ENCODE measurements at regions not wholly inside any gene's neighbourhood (a gene's known extent, or its start where the extent isn't known, plus 50 kb on each side); places are given as distances from the start of the nearest gene placed in this dataset.
"Not testable (repeated sequence)": the region's sequence is repeated elsewhere in the genome, so short reads cannot be mapped to it uniquely, and the experiment has no call there.

- no peaks in the 10 kb centered on the region for H3K4me1 ChIP-seq
- TF ChIP-seq, protein P1, sequence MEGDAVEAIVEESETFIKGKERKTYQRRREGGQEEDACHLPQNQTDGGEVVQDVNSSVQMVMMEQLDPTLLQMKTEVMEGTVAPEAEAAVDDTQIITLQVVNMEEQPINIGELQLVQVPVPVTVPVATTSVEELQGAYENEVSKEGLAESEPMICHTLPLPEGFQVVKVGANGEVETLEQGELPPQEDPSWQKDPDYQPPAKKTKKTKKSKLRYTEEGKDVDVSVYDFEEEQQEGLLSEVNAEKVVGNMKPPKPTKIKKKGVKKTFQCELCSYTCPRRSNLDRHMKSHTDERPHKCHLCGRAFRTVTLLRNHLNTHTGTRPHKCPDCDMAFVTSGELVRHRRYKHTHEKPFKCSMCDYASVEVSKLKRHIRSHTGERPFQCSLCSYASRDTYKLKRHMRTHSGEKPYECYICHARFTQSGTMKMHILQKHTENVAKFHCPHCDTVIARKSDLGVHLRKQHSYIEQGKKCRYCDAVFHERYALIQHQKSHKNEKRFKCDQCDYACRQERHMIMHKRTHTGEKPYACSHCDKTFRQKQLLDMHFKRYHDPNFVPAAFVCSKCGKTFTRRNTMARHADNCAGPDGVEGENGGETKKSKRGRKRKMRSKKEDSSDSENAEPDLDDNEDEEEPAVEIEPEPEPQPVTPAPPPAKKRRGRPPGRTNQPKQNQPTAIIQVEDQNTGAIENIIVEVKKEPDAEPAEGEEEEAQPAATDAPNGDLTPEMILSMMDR (IDR thresholded peaks at IDR 0.05; ENCODE audit: borderline replicate concordance): no peak
- no peaks in the 10 kb centered on the region for H3K27me3 ChIP-seq (ENCODE audit: low read depth)
- no peak overlapping the region for H3K27ac ChIP-seq (replicated peaks)
- intact Hi-C loops (cut with micrococcal nuclease): no loop called here
- no peaks in the 10 kb centered on the region for H3K9me3 ChIP-seq (replicated peaks)
- no peaks in the 10 kb centered on the region for H3K36me3 ChIP-seq
- no peak for DNase-seq
- H3K4me3 ChIP-seq: no peak overlapping the region
Measured at GRCh38 chr14:77990337-77990736, 179.8 kb upstream of the NRXN3 start.

DNA sequence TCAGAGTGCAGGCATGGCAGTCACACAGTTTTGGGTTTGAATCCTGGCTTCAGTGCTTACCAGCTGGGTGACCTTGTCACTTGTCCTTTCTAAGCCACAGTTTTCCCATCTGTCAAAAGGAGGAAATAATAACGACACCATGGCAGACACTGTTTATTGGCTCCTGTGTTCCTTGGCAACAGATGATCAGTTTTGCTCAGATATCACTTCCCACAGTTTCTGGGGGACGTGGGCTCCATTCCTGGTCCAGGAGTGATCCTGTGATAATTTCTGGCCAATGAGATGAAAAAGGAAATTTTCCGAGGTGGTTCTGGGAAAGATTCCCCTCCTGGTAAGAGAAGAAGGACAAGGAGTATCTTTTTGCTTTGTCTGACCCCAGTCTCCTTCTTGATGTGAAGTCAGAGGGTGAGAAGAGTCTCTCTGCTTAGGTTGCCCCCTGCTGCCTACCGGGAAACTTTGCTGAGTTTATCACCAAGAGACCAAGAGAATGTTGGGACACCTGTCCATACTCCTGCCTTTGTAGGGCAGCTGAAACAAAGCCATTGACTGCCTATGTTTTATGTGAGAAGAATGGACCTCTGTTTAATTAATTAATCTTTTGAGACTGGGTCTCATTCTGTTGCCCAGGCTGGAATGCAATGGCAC is 178.9 kb upstream of the NRXN3 start:
- no peak for DNase-seq
- Histone ChIP-seq H3K4me3 (no peak overlapping the region), H3K27ac (replicated peaks) (no peak overlapping the region), H3K27me3 (ENCODE audit: low read depth) (no peaks in the 10 kb centered on the region), H3K4me1 (no peaks in the 10 kb centered on the region), H3K9me3 (replicated peaks) (peaks cover under 1% of the 10 kb centered on the region), H3K36me3 (no peaks in the 10 kb centered on the region)
- TF ChIP-seq, protein P1 (IDR thresholded peaks at IDR 0.05; ENCODE audit: borderline replicate concordance): peak; percentile 19
- intact Hi-C loops (cut with micrococcal nuclease): no loop called here

DNA sequence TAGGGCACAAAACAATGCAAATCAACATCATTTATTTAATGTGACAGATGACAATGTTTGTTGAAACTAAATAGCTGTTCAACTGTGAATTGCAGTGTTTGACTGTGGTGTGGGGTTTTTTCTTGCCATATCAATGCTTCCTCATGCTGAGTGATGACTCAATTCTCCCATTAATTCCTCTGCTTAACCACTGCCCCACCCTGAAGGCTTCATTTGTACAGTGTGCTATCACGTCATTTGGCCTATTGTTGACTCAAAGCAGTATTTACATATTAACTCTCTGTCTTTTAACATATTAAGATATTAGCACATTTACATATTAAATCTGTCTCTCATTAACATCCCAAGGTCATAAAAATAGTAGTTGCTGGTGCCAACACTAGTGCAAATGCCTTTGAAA is 164.8 kb upstream of the NRXN3 start:
- Histone ChIP-seq H3K9me3 (replicated peaks) (peaks cover 44% of the 10 kb centered on the region), H3K4me3 (no peak overlapping the region), H3K27ac (replicated peaks) (no peak overlapping the region), H3K4me1 (no peaks in the 10 kb centered on the region), H3K27me3 (ENCODE audit: low read depth) (peaks cover 4% of the 10 kb centered on the region), H3K36me3 (no peaks in the 10 kb centered on the region)
- DNase-seq: no peak
- intact Hi-C loops (cut with micrococcal nuclease): no loop called here
- TF ChIP-seq, protein P1 (IDR thresholded peaks at IDR 0.05; ENCODE audit: borderline replicate concordance): no peak

DNA sequence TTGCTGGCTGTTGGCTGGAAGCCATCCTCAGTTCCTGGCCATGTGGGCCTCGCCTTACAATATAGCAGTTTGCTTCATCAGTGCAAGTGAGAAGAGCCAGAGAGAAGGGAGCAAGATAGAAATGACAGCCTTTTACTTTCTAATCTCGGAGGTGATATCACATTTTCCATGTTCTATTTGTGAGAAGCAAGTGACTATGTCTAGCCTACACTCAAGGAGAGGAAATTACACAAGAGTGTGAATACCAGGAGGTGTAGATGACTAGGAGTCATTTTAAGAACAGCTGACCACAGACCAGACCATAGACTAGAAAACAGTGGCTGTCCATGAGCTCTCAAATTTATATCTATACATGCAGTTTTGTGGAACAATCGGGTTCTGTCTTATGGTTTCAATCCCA is 163.0 kb upstream of the NRXN3 start:
- Histone ChIP-seq H3K27ac (replicated peaks) (no peak overlapping the region), H3K4me3 (no peak overlapping the region), H3K27me3 (ENCODE audit: low read depth) (peaks cover 9% of the 10 kb centered on the region), H3K9me3 (replicated peaks) (peaks cover 26% of the 10 kb centered on the region), H3K4me1 (no peaks in the 10 kb centered on the region), H3K36me3 (no peaks in the 10 kb centered on the region)
- TF ChIP-seq, protein P1 (IDR thresholded peaks at IDR 0.05; ENCODE audit: borderline replicate concordance): no peak
- intact Hi-C loops (cut with micrococcal nuclease): no loop called here
- DNase-seq: no peak

- Histone ChIP-seq H3K9me3 (replicated peaks) (peaks cover 4% of the 10 kb centered on the region), H3K27ac (replicated peaks) (no peak overlapping the region), H3K4me3 (no peak overlapping the region), H3K4me1 (no peaks in the 10 kb centered on the region), H3K27me3 (ENCODE audit: low read depth) (peaks cover 22% of the 10 kb centered on the region), H3K36me3 (no peaks in the 10 kb centered on the region)
- intact Hi-C loops (cut with micrococcal nuclease): no loop called here
- TF ChIP-seq, protein P1 (IDR thresholded peaks at IDR 0.05; ENCODE audit: borderline replicate concordance): no peak
- no peak for DNase-seq
Measured at GRCh38 chr14:78010688-78011087, 159.5 kb upstream of the NRXN3 start.

- DNase-seq; intact Hi-C loops (cut with micrococcal nuclease); H3K27ac ChIP-seq (replicated peaks); H3K4me1 ChIP-seq; H3K36me3 ChIP-seq; H3K9me3 ChIP-seq (replicated peaks); H3K4me3 ChIP-seq: not testable (repeated sequence)
- peaks cover 18% of the 10 kb centered on the region for H3K27me3 ChIP-seq (ENCODE audit: low read depth)
Measured at GRCh38 chr14:78013911-78014310, 156.3 kb upstream of the NRXN3 start.
